ENCODE measurements at regions not wholly inside any gene's neighbourhood (a gene's known extent, or its start where the extent isn't known, plus 50 kb on each side); places are given as distances from the start of the nearest gene placed in this dataset.
"Not testable (repeated sequence)": the region's sequence is repeated elsewhere in the genome, so short reads cannot be mapped to it uniquely, and the experiment has no call there.

DNA sequence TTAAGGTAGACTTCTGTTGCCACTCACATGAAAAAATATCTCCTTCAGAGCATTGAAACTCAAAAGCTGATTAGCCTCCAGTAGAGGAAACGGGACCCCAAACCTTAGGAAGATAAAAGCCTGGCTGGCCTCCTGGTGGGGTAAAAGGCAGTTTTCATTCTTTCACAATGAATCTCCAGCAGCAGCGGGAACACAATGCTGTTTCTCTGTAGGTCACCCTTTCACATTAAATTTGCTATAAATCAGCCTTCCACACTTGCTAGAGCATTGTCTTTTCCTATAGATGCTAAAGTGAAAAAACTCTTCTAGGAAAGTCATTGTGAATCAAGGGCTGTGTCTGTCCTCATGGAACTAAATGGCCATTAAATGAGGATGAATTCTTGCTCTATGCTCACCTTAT, 207.3 kb upstream of the MAGEB2 start:
- no peak for FAIRE-seq
- no peak for DNase-seq (ENCODE audit: low spot score)

DNA sequence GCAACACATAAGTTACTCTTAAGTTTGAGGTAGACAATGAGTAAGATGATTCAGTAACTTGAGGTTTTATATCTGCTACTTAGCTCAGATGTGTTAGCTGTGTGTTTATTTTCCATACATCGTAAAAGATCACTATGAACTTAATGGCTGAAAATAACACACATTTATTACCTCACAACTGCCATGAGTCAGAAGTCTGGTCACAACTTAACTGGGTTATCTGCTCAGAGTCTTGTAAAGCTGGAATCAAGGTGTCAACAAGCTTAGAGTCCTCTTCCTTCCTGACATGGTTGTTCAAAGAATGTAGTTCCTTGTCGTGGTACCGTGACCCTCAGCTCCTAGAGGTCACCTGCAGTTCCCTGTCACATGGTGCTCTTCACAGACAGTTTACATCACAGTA, 204.9 kb upstream of the MAGEB2 start:
- FAIRE-seq = no peak

DNA sequence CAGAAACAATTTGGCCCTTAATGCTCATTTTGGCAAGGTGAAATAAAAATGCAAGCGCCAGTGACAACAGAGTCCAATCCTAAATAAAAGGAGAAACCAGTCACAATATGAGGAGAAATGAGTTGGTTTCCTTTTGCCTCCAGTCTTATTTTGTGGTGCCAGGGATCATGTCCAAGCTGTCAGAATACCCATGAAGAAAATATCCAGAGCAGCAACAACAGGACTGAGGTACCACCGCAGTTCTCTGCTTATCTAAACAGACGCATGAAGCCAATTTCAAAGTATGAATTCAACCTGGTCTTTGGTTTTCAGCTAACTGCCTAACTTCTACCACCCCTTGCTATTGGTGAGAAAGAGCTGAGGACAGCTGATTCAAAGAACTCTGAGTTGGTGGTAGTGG, 199.9 kb upstream of the MAGEB2 start:
- DNase-seq (ENCODE audit: low spot score) (no peak), FAIRE-seq (no peak)

More for the DNA sequence above, 204.9 kb upstream of the MAGEB2 start:
- no peak for DNase-seq (ENCODE audit: low spot score)

DNA sequence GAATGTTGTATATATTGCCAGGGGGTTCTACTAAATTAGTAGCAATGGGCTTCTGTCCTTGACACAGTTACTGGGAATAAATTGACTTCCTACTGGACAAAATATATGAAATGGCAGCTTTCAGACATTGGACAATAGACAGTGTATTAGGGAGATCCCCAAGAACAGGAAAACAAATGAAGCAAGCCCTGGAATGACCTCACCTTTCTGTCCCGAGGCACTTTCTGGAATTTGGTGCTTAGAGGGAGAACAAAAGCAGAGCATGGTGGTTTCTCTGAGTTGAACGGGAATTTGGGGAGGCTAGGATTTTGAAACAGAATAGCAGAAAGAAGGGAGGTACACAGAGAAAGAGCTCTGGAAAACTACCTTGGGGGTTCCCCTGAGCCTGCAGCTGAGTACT, 187.7 kb upstream of the MAGEB2 start:
- FAIRE-seq (no peak), DNase-seq (ENCODE audit: low spot score) (no peak)

DNA sequence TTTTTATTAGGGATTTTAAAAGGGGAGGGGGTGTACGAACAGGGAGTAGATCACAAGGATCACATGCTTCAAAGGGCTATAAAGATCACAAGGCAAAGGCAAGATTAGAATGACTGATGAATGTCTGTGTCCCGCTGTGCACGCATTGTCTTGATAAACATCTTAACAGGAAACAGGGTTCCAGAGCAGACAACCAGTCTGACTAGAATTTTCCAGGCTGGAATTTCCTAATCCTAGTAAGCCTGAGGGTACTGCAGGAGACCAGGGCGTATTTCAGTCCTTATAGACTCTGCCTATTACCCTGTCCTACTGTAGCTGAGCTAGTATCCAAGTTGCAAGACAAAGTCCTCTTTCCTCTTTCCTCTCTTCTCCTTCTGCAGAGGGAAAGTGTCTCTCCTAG, 179.0 kb upstream of the MAGEB2 start:
- not testable (repeated sequence) for DNase-seq (ENCODE audit: low spot score); FAIRE-seq

DNA sequence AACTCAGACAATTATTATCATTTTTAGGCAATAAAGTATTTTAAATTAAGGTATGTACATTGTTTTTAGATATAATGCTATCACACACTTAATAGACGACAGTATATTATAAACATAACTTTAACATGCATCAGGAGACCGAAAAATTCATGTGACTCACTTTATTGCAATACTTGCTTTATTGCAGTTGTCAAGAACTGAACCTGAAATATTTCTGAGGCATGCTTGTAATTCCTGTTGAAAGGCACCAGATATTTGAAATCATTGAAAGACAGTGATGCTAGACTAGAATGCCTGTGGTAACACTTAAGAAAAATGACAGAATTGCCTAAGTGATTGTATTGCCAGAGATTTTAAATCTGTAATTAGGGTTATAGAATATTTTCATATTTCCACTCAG, 175.6 kb upstream of the MAGEB2 start:
- FAIRE-seq (no peak), DNase-seq (ENCODE audit: low spot score) (no peak)

DNA sequence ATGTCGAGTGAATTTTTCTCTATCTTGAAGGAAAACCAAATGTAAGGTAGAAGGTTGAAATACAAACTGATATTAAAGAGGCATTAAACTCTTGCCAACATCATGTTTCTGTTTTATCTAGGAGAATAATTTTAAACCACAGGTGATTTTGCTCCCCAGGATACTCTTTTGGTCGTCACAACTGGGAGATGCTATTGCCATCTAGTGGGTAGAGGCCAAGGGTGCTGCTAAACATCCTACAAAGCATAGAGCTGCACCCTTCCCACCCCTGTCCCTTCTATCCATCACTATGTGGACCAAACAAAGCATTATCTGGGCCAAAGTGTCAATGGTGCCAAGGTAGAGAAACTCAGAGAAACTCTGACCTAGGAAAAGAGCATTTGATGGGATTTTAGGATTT, 154.6 kb upstream of the MAGEB2 start:
- no peak for DNase-seq (ENCODE audit: low spot score)
- no peak for FAIRE-seq

DNA sequence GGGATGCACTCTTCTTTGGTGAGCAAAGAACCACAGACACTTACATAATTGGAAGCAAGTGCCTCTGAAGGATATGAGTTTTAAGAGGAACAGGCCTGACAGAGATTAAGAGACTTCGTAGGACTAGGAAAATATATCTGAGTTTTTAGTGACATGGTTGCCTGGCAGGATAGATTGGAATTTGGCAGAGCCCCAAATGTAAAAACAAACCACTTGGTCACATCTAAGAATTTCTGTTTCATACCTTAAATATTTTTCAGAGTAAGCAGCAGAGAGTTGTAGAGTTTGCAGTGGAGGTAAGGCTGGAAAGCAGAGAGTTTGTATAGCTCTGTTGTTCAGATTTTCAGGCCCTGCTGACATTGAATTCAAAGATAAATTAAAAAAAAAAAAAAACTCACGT, 150.1 kb upstream of the MAGEB2 start:
- FAIRE-seq (peak; percentile 7), DNase-seq (ENCODE audit: low spot score) (peak; percentile 52)

DNA sequence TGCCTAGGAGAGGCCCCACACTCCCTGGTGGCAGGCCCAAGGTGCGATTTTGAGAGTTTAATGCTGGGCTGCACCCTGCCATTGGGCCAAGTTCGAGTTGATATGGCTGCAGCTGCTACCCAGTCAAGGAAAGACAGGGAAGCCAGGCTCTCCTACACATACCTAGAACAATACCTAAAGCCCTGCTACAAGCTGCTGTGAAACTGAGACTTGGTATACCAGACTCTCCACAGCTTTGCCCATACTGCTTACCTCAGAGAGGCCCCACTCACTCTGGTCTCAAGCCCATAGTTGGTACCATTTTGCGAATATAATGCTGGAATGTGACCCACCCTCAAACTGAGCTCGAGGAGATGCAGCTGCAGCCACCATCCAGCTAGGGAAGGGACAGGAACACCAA, 147.7 kb upstream of the MAGEB2 start:
- no peak for FAIRE-seq
- DNase-seq (ENCODE audit: low spot score) = no peak

DNA sequence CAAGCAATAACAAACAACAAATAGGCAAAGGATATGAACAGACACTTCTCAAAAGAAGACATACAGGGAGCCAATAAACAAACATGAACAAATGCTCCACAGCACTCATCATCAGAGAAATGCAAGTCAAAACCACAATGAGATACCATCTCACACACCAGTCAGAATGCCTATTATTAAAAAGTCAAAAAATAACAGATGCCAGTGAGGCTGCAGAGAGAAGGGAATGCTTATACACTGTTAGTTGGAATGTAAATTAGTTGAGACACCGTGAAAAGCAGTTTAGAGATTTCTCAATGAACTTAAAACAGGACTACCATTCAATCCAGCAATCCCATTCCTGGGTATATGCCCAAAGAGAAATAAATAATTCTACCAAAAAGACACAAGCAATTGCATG, 129.8 kb upstream of the MAGEB2 start:
- no peak for DNase-seq (ENCODE audit: low spot score)
- FAIRE-seq = no peak

DNA sequence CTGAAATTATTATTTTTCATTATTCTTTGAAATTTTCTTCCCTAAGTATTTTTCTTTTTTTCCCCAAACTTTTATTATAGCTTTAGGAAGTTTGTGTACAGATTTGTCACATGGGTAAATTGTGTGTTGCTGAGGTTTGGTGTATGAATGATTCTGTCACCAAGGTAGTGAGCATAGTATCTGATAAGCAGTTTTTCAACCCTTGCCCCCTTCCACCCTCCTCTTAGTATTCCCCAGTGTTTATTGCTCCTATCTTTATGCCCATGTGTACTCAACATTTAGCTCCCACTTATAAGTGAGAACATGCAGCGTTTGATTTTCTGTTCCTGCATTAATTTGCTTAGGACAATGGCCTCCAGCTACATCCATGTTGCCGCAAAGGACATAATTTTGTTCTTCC, 103.9 kb upstream of the MAGEB2 start:
- FAIRE-seq = no peak

DNA sequence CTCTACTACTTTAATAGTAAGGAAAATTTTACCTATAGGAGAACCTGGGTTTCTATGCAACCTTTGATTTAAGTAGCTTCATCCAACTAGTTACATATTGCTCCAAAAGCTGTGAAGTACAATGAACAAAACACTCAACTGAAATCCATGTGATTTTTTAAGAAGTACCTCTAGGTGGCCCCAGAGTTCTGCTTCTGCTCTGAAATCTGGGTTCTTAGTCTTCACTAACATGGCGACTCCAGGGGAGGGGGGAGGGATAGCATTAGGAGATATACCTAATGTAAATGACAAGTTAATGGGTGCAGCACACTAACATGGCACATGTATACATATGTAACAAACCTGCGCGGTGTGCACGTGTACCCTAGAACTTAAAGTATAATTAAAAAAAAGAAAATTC, 73.4 kb upstream of the MAGEB2 start:
- FAIRE-seq (no peak), DNase-seq (ENCODE audit: low spot score) (peak; percentile 25)

More for the DNA sequence above, 103.9 kb upstream of the MAGEB2 start:
- no peak for DNase-seq (ENCODE audit: low spot score)

DNA sequence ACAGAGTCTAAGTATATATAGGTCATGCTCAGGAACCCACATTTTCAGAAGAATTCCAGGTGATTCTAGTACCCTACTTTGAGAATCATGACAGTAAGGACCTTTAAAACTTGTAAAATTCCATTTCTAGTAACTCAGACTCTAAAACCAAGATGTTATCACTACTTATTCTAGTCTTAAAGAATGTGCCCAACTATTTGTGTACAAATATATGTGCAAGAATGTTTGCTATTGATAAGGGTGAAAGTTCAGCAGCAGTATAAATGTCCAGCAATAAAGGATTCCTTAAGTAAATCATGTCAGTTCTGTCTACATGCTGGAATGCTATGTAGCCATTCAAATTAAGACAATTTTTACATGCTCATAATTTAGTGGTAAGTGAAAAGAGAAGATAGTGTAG, 71.1 kb upstream of the MAGEB2 start:
- FAIRE-seq (no peak), DNase-seq (ENCODE audit: low spot score) (no peak)

DNA sequence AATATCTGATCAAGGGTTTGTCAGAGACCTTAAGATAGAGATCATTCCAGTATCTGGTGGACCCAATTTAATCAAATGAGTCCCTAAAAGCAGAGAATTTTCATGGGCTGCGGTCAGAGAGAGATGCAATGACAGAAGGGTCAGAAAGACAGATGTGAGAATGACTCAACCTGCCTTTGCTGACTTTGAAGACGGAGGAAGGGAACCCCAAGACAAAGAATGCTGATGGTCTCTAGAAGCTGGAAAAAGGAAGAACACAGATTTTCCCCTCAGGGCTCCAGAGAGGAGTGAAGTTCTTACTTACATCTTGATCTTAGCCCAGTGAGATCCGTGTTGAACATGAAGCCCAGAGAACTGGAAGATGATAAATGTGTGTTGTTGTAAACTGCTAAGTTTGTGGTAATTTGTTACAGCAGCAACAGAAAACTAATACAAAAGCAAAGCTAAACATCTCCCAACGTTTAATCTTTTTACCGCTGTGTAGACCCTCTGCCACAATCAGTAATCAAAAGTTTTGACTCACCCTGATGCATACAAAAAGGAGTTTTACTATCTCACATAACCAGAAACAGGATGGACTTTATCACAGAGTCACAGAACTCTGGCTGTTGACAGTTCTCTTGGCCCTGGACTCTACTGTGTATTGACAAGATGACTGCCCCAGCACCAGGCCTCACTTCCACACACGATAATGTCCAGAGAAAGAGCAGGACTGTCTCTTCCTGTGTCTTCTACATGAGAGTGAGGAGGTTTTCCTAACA, 70.2 kb upstream of the MAGEB2 start:
- DNase-seq (ENCODE audit: low spot score) = no peak
- no peak for FAIRE-seq

DNA sequence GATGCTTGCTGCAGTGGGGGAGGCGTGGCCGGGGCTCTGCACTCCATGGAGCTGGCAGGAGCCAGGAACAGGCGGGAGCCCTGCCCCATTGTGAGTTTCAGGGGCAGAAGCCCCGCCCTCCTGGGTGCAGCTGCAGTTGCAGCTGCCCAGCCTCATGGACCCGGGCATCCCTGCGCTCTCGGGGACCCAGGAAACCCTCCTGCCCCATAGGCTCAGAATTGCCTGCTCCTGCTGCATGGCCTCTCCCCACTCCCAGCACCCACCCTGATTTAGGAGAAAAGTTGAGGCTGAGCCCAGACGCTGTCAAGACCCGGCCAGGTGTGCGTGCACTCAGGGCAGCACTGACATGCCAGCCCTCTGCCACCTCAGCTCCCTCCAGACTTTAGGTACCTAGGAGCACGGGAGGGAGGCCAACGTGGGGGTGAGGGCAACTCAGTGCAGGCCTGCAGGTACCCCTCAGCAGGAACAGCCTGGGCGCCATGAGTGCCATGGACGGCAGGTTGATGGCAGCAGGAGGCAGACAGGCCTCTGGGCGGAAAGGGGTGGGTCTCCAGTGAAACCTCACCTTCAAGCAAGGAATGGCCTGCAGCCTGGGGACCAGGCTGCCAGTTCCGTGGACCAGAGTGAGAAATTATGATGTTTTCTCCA, 67.2 kb upstream of the MAGEB2 start:
- FAIRE-seq = no peak
- no peak for DNase-seq (ENCODE audit: low spot score)

DNA sequence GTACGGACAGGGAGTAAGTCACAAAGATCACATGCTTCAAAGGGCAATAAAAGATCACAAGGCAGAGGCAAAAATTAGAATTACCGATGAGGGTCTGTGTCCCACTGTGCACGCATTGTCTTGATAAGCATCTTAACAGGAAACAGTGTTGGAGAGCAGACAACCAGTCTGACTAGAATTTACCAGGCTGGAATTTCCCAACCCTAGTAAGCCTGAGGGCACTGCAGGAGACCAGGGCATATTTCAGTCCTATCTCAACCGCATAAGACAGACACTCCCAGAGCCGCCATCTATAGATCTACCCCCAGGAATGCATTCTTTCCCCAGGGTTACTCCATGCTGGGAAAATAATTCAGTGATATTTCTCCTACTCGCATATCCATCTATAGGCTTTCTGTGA, 66.2 kb upstream of the MAGEB2 start:
- not testable (repeated sequence) for DNase-seq (ENCODE audit: low spot score); FAIRE-seq

DNA sequence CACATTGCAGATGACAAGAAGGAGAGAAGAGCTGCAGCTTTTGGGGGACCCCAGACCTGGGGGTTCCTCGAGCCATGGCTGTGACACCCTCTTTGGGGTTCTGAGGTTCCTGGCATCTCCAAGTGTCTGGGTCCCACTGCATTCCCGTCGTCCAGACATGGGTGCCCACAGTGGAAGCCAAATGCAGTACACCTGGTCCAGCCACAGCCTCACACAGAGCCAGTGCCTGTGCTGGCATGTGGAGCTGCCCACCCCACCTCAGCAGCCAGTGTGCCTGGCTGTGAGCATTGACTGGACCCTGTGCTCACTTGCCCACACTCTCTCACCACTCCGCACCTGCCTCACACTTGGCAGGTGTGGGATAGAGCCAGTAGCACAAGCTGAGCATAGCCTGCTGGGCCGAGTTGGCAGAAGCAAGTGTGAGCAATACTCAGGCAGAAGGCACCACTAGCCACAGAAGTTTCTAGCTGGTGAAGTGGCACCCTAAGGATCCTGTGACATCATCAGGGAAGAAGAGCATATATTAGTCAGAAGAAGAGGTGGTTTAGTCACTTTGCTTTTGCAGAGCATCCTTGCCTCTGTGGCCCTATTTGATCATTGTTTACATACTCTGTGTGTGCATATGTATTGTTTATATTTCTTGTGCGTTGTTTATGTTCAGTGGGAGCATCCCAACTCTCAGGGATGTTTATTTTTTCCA, 65.0 kb upstream of the MAGEB2 start:
- FAIRE-seq (no peak), DNase-seq (ENCODE audit: low spot score) (peak; percentile 22)

DNA sequence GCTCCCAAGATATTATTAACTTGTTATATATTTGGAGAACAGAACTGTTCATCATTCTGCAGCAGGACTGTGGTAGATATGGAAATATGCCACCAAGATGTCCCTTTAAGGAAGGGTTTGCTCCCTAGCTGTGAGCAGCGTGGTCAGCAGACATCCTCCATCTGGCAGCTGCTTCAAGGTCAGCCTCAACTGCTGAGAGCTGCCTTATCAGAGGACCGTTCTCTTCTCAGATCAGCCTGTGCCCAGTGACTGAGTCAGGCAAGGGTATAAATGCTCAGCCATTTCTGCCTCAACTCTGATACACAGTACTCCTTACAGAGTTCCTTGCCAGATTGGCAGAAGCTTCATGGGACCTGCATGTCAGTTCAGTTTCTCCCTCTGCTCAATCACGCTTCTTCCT, 63.4 kb upstream of the MAGEB2 start:
- no peak for DNase-seq (ENCODE audit: low spot score)
- no peak for FAIRE-seq

DNA sequence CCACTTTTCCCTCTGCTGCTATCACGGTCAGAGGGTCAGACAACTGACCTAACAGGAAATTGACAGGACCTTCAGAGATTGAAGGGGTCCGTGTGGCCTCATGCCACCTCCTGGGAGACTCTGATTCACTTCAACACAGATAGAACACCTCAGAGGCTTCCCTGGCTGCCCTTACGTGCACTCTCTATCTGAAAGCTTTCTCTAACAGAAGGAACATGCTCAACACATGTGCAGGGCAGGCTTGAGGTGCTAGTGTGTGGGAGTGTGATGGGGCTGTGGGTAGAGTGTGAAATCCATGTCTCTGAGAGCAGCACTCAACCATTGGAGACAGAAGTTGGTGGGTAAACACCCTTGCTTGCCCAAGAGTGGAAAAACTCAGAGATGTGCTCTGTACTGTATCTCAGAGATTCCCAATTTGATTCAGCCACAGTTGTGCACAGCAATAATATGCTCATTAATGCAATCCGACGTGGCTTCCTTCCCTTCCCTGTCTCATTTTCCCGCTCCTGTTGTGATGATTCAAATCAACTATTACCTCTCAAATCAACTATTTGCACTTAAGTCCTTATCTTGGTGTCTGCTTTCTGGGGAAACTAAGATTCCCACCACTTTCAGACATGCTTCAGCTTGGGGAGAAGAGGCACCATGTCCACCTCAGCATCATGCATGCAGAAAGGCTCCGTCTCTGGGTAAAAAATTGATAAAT, 62.0 kb upstream of the MAGEB2 start:
- FAIRE-seq (no peak), DNase-seq (ENCODE audit: low spot score) (no peak)

DNA sequence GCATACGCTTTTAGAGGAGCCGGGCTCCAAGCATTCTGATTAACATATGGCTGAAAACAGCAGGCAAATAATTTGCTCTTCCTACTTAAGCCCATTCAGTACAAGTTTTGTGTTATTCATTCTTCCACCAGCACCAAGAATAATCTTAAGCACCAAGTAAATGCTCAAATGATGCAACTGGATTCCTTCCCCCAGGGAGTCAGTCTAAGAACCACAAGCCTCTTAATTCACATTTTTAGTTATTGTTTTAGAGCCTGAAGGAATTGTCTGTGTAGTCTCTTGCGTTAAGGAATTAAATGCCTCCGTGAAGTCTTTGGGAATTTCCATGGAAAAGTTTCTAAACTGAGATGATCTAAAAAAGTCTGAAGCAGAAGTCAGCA, 61.5 kb upstream of the MAGEB2 start:
- FAIRE-seq (no peak), DNase-seq (ENCODE audit: low spot score) (no peak)

DNA sequence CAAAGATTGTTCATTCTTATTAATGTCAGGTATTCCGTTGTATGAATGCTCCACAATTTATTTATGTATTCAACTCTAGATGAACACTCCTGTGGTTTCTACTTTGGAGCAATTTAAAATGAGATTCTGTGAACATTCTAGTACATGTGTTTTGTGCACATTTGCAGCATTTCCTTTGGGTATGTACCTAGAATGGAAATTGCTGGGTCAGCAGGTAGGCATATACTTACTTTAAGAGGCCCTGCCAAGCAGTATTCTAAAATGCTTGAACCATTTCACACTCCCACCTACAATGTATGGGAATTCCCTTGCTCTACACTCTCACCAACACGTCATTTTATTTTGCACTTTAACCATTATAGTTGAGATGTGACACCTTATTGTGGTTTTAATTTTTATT, 59.4 kb upstream of the MAGEB2 start:
- no peak for FAIRE-seq
- DNase-seq (ENCODE audit: low spot score) = no peak
